ENCODE measurements at regions not wholly inside any gene's neighbourhood (a gene's known extent, or its start where the extent isn't known, plus 50 kb on each side); places are given as distances from the start of the nearest gene placed in this dataset.
"Not testable (repeated sequence)": the region's sequence is repeated elsewhere in the genome, so short reads cannot be mapped to it uniquely, and the experiment has no call there.

DNA sequence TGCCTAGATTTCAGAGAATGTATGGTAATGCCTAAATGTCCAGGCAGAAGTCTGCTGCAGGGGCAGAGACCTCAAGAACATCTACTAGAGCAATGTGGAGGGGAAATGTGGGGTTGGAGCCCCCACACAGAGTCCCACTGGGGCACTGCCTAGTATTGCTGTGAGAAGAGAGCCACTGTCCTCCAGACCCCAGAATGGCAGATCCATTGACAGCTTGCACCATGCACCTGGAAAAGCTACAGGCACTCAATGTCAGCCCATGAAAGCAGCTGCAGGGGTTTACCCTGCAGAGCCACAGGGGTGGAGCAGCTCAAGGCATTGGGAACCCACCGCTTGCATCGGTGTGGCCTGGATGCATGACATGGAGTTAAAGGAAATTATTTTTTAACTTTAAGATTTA, 314.1 kb downstream of the CYRIA start:
- DNase-seq = no peak

- no peak for DNase-seq
Observed at GRCh38 chr2:16351137-16351536, 314.5 kb downstream of the CYRIA start.

DNA sequence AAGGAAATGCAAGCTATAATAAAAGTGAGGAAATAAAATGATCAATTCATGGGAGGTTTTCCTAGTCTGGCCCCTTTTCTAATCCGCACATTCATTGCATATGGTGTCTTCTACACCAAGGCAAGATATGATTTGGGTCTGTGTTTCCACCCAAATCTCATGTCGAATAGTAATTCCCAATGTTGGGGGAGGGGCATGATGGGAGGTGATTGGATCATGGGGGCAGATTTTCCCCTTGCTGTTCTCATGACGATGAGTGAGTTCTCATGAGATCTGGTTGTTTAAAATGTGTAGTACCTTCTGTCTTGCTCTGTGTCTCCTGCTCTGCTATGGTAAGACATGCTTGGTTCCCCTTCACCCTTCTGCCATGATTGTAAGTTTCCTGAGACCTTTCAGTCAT, 315.4 kb downstream of the CYRIA start:
- no peak for DNase-seq

GRCh38 chr2:16349811-16350210, 315.8 kb downstream of the CYRIA start:
- DNase-seq = no peak

DNA sequence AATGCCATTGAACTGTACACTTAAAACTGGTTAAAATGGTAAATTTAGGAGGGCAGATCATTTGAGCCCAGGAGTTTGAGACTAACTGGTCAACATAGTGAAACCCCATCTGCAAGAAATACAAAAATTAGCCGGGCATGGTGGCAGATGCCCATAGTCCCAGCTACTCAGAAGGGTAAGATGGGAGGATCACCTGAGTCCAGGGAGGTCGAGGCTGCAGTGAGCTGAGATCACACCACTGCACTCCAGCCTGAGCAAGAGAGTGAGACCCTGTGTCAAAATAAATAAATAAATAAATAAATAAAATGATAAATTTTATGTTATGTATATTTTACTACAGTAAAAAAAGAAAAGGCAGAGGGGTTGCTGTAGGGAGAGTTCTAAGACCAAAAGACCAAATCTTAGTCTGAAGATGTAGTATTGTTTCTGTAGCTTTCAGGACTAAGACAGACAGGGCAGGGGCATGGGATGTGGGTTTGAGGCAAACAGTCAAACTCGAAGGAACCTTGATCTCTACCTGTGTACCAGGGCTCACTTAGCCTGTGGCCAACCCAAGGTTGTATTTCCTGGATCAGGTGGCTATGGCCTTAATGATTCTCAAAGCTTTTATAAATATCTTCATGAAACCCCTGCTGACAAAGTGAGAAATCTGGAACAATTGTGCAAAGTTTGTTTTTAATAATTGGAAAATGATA, 316.7 kb downstream of the CYRIA start:
- DNase-seq = no peak

DNA sequence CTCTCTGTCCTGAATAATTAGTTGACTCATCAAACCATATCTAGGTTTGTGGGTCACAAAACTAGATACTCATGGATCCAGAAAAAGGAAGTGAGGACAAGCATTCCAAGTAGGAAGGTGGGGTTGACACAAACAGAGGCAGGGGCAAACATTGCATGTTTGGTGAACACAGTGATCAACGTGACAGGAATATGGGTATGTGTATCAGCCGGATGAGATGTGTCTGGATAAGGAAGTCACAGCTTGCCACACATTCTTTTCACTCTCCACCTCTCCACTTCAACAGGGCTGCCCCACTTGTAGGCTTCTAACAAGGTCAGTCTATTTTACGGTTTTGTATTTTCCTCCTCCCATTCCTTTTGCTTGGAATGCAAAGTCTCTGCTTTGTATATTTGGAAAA, 319.0 kb downstream of the CYRIA start:
- no peak for DNase-seq

DNA sequence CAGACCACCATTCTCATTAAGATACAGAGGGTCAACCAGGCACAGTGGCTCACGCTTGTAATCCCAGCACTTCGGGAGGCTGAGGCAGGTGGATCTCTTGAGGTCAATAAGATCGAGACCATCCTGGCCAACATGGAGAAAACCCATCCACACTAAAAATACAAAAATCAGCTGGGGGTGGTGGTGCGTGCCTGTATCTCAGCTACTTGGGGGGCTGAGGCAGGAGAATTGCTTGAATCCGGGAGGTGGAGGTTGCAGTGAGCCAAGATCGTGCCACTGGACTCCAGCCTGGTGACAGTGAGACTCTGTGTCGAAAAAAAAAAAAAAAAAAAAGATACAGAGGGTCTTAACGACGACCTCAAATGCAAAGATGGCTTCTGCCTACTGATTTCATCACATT, 320.4 kb downstream of the CYRIA start:
- DNase-seq = not testable (repeated sequence)

DNA sequence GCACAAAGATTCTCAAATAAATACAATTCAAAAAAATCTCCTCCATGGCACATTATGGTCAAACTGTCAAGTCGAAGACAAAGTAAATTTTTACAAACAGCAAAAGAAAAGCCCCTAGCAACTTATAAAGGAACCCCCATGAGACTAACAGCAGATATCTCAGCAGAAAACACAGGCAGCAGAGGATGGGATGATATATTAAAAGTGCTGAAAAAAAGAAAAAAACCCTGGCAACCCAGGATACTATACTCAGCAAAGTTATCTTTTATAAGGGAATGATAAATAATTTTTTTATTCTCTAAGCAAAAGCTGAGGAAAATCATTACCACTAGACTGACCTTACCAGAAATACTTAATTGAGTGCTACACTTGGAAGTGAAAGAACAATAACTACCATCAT, 326.4 kb downstream of the CYRIA start:
- no peak for DNase-seq

DNA sequence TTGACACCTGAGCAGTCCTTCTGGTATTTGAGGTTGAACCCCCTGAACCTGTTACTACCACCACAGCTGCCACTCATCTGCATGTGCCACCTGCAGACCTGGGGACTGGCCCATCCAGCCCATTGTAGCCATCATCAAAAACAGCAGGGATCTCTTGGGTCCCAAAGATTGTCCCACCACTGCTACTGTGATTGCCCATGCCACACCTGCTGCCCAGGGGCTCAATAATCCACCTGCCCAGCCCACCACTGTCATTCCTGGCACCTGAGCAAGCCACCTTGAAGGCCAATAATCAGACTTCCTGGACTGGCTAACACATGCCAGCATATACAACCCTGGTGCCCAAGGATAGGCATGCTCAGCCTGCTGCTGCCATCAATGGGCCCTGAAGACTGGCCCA, 327.6 kb downstream of the CYRIA start:
- no peak for DNase-seq

DNA sequence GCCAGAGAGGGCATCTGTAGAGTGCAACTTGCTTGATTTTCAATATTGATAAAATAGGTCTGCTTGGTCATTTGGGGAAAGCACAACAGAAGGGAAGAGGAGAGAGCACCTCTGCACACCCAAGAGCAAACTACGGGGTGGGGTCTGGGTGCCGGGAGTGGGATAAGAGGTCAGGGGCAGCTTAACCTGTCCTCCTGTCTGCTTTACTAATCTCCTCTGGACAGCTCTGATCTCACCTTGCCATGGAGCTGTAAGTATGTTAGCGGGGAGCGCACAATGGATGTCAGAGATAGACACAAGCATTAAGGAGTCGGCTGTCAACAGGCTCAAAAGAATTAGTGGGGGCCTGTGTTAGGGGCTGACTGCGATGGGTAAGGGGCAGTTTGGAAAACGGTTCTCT, 328.7 kb downstream of the CYRIA start:
- DNase-seq = no peak

DNA sequence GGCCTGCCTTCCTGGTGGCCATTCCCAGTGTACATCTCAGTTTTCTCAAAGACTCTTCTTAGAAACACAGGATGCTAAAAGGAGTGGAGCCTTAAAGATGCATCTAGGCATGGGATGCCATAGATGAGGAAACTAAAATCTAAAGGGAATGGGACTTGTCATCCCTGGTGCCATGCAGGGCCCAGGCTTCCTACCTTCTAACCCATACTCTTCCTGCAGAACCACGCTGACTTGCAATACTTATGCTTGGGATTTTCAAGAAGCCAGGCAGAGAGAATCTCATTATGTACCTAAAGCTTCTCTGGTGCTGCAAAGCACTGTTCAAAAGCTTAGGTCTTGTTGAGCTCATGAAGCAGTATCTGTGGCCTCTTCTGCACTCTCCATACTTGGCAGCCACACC, 329.1 kb downstream of the CYRIA start:
- DNase-seq = no peak

DNA sequence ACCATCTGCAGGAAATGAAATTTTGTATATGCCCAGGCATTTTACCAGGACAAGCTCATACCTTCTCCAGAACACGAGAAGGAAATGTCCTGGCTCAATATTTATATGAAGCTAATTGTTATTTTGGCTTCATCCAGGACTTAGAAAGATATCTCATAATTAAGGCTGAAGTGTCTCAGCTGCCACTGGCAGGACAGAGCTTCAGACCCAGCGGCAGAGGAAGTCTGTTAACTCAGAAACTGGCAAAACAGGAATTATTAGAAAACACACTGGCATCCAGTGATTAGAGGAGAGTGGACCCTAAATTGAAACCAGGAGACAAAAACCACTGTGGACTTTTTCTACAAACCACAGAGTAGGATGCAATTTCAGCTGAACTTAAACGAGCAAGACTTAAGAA, 329.7 kb downstream of the CYRIA start:
- DNase-seq = no peak

GRCh38 chr2:16335604-16335930, 330.1 kb downstream of the CYRIA start:
- no peak for DNase-seq

- DNase-seq = no peak
Observed at GRCh38 chr2:16334886-16335603, 330.6 kb downstream of the CYRIA start.

DNA sequence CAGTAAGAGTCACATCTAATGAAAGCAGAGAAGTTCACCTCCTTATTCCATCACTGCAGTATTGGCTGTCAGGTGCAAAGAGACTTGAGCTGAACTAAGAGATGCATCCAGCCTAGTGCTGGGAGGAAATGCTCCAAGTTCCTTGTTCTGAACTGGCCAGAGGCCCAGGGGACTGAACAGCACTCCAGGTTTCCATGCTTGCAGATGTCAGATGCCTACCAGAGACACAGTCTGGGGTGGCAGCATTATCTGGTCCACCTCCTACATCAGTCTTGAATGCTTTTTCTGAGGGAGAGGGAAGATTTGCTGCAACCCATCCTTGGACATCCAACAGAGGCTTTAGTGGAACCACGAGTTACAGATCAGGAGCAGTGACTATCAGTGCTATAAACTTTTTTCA, 331.3 kb downstream of the CYRIA start:
- no peak for DNase-seq

DNA sequence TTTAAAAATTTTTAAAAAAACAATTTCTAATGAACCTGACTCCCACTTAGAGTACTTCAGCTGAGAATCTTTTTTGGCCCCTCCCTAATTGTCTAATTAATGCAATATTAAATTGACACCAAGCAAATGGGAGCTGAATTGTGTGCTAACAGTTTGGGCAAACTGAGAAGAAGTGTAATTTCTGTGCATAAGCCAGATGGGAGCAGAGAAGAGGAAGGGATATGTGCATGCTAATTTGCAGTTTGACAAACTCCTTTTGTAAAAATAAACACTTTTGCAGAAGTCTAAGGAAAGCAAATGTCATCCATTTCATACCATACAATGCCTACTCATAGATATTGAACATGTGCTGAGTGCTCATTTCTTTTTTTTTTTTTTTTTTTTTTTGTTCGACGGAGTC, 332.0 kb downstream of the CYRIA start:
- no peak for DNase-seq

GRCh38 chr2:16332681-16333557, 332.7 kb downstream of the CYRIA start:
- no peak for DNase-seq

- no peak for DNase-seq
Observed at GRCh38 chr2:16331772-16332171, 333.9 kb downstream of the CYRIA start.

DNA sequence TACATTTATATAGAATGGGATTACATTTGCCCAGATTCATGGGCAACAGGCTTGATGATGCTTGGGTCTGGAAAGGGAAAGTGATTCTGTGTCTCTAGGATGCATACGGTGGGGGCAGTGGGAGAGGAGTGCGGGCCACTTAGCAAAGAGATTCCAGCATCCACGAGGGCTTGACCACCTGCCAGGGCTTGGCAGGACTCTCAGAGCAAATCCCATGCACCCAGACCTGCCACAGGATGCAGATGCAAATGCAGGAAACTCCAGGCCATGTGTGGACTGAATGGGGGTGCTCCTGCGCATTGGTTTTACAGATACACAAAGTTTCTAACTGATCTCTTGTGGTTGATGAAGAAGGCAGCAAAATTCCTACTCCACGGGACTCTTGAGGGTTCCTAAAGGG, 334.7 kb downstream of the CYRIA start:
- no peak for DNase-seq

- DNase-seq = no peak
Observed at GRCh38 chr2:16330571-16330970, 335.1 kb downstream of the CYRIA start.

DNA sequence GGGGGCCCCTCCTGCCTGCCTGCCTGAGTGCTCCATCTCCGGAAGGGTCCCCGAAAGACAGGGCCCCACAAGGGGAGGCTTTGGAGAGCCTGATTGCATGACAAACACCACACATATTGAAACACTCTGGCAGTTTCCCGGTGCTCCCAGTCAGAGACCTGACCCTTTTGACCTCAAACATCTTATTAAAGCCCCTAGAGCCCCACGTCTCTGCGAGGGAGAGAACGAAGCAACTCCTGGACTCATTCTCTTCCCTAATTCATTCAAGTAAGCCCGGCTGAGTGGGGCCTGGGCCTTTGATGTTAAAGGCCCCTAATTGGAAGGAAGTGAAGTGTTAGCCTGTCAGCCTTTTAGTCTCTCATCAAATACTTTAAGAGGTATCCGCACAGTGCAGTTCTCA, 335.6 kb downstream of the CYRIA start:
- DNase-seq = no peak

- DNase-seq = no peak
Observed at GRCh38 chr2:16329421-16329820, 336.2 kb downstream of the CYRIA start.

GRCh38 chr2:16328521-16329190, 337.0 kb downstream of the CYRIA start:
- DNase-seq = no peak
